ENCODE measurements at regions not wholly inside any gene's neighbourhood (a gene's known extent, or its start where the extent isn't known, plus 50 kb on each side); places are given as distances from the start of the nearest gene placed in this dataset.

GRCh38 chr6:155521719-155522118 lies 66.1 kb upstream of the NOX3 start:
- TF ChIP-seq CTCF (IDR thresholded peaks at IDR 0.05): no peak
- no peak for TF ChIP-seq POLR2A (IDR thresholded peaks at IDR 0.05)
- TF ChIP-seq POLR2AphosphoS5 (IDR thresholded peaks at IDR 0.05): no peak
- no peak for TF ChIP-seq EP300 (IDR thresholded peaks at IDR 0.05; ENCODE audit: low read depth)
